Occipital lobe (tissue), 1 donor: ENCODE measurements at regions not wholly inside any gene's neighbourhood (a gene's known extent, or its start where the extent isn't known, plus 50 kb on each side); places are given as distances from the start of the nearest gene placed in this dataset.
"Not testable (repeated sequence)": the region's sequence is repeated elsewhere in the genome, so short reads cannot be mapped to it uniquely, and the experiment has no call there.

Experiments
- DNase-seq: peaks from one replicate; lab custom pipeline; 2025; lab: John Stamatoyannopoulos, UW

- DNase-seq = no peak
Observed at GRCh38 chr6:167751579-167752115, 75.1 kb upstream of the AFDN start.

DNA sequence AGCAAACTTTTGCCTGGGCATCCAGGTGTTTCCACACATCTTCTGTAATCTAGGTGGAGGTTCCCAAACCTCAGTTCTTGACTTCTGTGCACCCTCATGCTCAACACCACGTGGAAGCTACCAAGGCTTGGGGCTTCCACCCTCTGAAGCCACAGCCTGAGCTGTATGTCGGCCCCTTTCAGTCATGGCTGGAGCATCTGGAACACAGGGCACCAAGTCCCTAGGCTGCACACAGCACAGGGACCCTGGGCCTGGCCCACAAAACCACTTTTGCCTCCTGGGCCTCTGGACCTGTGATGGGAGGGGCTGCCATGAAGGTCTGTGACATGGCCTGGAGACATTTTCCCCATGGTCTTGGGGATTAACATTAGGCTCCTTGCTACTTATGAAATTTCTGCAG lies 73.4 kb upstream of the AFDN start:
- not testable (repeated sequence) for DNase-seq

- no peak for DNase-seq
Observed at GRCh38 chr6:167754691-167755090, 72.0 kb upstream of the AFDN start.

GRCh38 chr6:167755461-167755860 lies 71.2 kb upstream of the AFDN start:
- DNase-seq = no peak

- DNase-seq = no peak
Observed at GRCh38 chr6:167756597-167756996, 70.1 kb upstream of the AFDN start.

DNA sequence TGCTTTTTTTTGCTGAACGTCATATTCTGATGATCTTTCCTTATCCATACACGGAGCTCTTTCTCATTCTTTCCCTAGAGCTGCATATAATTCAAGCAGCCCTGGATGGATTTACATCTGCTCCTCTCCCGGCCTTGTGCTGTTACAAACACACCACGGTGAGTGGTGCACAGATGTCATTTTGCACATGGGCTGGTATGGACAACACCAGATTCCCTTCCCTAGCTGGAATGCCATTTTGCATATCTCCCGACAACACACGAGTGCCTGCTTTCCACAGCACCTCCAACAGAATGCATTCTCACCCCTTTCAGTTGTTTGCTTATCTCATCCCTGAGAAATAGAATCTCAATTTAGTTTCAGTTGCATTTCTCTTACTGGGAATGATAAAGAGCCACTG lies 69.5 kb upstream of the AFDN start:
- DNase-seq = no peak

DNA sequence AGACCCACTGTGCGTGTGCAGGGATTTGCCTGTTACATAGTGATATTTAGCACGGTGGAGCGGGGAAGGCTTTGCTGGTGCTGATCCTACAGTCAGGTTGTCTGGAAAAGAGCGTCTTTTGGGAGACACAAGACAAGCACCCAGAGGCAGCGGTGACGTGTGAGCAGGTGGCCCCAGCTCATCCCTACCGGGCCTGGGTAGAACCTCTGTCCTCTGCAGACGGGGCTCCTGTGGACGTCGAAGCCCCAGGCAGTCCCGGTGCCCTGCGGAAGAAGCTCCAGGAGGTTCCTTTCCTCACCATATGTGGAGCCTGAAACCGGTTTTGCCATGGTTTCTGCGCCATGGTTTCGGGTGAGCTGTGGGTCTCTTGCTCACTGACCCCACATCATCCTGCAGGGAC lies 68.9 kb upstream of the AFDN start:
- no peak for DNase-seq

- DNase-seq = no peak
Observed at GRCh38 chr6:167758309-167759023, 68.2 kb upstream of the AFDN start.

DNA sequence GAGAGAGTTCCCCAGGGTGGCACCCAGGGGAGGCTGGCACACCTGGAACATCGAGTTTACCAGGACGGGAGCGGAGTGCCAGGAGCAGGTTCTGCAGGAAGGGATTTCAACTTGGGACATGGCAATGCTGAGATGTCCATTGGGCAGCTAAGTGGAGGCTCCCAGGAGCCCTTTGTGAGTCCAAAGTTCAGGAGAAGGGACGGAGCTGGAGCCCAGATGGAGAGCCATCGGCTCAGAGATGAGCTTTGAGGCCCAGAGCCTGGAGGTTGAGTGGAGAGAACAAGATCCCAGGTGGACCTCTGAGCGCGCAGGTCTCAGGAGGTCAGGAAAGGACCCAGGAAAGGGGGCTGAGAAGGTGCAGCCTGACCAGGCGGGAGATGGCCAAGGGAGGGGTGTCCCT lies 67.5 kb upstream of the AFDN start:
- no peak for DNase-seq

GRCh38 chr6:167759912-167760311 lies 66.8 kb upstream of the AFDN start:
- DNase-seq = no peak

DNA sequence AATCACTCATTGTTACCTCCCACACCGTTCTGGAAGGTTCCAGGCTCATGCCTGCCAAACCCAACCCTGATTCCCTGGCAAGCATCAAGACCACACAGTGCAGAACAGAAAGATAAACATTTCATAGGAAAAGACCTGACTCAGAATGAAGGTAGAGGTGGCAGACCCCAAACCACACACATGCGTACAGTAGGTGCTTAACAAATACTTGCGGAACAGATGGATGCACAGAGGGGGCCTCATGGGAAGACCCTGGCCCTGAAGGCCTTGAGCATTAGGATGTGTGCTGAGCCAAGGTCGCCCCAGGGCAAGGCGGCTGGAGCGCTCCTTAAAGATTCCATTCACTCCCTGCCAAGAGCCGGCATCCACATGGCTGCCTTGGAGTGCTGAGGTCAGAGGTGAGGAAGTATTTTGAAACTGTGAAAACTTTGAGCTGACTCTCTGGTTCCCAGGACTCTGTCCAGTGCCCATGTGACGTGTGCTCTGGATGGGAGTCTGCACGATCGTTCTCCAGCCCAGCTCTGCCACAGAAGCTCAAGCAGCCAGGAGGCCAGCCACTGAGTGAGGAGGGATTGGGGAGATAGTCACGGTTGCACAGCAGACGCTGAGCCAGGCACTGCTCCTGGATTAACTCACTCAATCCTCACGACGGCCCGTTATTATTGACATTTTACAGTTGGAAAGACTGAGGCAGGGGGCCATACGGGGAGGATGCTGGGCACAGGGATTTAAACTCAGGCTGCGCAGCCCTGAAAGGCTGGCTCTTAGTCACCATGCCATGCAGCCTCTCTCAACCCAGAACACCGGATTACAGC lies 65.5 kb upstream of the AFDN start:
- no peak for DNase-seq

DNA sequence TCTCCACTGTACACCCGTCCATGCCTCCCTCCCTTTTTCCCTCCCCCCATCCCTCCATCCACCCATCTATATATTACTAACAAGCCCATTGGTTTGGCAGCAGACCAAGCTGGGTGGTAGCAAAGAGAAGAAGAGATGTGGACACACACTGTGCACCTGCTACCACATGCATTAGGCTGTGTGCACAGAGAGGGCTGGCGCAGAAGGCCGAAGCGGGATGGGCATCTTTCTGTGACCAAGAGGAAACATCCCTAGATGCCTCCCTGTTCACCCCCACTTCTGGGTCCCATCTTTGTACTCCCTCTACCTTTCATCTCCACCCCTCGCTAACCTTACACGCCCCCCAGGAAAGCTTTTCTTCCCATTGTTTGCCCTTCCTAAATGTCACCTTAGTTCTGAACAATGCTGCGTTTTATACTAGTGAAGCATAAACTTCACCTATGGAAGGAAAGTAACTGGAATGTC lies 64.9 kb upstream of the AFDN start:
- no peak for DNase-seq

DNA sequence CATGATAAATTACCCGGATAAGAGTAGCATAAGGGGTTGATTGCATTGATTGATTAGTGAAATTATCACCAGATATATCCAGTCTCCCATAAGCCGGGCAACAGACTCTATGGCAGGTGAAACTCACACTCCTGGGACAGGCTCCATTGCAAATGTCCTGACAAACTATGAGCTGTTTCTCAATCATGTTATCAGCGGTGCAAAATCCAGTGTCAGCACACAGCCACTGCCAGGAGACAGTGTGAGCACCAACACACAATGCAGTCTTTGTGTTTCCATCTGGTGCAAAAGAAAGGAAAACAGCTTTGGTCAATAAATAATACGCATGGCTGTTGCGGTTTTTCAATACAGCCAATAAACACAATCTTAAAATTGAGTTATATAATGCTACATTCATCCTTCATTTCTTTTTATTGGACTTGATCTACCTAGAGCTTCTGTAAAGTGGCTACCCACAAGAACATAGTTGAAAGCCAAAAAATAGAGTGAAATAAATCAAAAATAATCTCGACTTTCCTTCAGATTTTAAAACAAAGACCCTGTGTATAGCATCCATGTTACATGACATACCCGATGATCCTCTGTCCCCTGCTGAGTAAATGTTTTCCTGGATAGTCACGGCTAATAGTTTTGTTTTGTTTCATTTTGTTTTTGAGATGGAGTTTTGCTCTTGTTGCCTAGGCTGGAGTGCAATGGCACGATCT lies 64.3 kb upstream of the AFDN start:
- no peak for DNase-seq

DNA sequence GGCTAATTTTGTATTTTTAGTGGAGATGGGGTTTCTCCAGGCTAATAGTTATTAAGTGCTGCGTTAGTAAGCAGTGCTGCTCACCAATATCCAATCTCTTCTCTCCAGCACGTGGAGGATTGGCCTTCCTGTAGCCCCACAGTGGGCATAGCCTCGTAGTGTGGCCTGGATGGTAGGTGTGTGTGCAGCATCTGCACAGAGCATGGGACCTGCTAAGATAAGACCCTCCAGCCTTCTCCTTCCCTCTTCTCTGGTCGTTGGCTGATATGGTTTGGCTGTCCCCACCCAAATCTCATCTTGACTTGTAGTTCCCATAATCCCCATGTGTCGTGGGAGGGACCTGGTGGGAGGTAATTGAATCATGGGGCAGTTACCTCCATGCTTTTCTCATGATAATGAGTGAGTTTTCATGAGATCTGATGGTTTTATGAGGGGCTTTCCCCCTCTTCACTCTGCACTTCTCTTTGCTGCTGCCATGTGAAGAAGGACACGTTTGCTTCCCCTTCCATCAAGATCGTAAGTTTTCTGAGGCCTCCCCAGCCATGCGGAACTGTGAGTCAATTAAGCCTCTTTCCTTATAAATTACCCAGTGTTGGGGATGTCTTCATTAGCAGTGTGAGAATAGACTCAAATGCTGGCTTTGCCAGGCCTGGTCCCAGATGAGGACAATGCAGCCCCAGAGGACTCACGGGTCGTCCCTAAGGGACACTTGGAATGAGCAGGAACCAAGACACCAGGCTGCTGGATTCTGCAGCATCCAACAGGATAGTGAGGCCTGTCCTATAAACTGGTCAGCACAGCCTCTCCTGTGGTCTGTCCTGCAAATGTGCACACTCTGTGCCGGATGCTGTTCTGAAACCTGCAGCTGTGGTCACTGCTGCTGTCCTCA lies 63.4 kb upstream of the AFDN start:
- DNase-seq = no peak

GRCh38 chr6:167764215-167764614 lies 62.5 kb upstream of the AFDN start:
- DNase-seq = no peak

DNA sequence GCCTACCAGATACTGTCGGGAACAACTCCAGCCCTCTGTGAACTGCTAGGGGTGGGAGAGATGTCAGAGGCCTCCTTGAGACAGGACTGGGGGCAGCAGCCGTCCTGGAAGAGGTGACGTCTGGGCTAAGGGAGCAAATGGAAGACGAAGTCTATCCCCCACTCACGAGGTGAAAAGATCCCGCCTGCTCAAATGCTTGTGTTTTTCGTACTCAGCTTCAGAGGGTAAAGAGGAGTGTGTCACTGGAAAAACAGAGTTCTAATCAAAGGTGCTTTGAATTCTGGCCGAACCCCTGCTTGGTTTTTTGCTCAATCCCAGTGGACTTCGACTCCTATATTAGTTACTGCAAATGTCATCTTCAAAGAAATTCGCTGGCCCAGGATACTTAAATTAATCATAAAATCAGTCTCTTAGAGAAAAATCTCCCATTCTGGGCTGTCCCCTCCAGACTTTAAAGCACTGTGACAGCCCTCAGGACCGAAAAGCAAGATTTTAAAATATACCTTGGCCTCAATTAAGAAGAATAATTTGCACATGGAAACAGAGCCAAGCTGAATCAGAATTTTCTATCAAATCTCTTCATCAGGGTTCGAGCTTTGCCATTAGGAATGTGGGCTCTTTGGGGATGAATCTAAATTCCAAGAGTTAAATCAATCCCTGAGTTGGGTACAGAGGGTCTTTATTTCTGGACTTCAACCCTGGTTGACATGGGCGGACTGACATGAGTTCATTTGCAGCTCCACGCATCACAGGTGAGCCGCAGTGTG lies 61.8 kb upstream of the AFDN start:
- DNase-seq = no peak

DNA sequence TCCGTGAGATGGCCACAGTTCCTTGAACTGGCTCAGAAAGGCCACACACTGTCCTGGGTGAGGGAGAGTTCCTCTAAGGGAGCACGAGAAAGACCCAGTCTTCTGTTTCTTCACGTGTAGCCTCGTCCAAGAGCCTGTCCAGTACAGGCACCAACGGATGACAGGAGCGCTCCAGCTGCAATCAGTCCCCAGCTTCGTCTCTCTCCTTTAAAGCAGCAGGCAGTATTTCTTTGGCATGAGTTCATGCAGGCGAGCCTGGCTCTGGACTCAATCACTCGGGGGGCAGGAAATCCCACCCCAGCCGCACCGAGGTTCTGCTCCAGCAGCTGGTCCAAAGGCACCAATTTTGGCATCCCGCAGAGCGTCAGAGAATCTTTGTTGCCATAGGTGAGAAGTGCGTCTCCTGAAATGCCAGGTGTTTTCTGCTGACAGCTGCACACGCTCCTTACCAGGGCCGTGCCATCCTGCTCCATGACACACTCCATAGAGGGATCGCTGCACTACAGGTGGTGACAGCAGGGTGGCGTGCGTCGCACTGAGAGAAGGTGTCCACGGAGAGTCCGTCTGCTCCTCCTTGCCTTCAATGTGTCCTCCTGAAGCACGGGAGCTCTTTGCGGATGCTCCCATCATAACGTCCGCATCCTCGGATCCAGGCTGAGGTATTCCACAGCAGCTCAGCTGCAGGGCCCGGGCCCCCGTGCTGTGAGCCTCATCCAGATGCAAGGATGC lies 59.6 kb upstream of the AFDN start:
- no peak for DNase-seq

DNA sequence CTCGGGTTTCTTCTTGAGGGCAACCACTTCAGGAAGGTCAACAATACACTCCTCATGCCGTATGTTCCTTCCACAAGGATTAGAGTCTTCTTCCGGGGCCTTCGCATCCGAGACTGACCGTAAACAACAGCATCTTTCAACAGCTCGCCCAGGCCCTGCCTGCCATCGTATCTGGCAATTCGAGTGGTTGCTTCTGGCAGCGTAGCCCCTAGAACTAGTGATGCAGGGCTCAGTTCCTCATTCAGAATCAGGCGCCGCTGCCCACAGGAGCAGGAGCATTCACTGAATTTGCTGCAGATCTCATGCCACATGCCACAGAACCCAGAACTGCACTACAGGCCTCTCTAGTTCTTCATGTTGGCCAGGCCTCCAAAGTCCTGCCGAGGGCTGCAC lies 59.0 kb upstream of the AFDN start:
- no peak for DNase-seq

DNA sequence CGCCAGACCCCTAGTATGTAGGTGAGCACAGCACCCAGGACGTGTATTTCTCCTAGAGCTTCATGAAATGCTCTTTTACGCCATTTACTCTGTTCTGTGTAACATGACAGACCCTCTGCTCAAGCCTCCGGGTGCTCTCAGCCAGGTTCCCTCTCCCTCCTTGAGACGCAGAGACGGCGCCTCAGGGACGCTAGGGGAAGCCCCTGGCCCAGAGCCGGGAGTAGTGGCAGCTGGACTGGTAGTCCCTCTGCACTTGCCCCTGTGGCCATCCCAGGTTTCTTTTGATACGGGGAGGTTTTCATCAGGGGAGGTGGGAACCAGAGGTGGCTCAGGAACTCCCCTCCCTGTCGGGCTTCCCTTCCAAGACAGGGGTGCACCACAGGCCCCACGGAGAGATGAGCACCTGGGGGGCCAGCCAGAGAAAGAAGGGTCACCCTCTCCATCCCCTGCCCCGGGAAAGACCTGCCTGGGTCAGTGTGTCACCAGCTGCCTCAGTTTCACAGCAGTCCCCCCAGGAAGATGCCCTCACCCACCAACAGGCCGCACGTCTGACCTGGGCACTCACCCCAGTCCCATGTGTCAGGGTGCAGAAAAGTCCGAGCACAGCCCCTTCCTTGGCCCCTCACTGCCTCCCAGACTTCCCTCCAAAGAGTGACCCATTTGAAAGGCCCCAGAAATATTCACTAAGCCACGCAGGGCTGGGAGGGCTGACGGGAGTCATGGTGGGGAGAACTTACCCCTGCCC lies 58.1 kb upstream of the AFDN start:
- no peak for DNase-seq
